HepG2 (cell line): ENCODE measurements at regions not wholly inside any gene's neighbourhood (a gene's known extent, or its start where the extent isn't known, plus 50 kb on each side); places are given as distances from the start of the nearest gene placed in this dataset.

ENCODE experiments used
- ATAC-seq: fragments of 200-7000 bp; cut with Tn5 transposase; 3 replicates; pipeline ENCODE4 v1.9.1; 2020; ENCODE audit warnings: mild to moderate bottlenecking, moderate library complexity
- BruUV-seq: library from RNA; stranded (reverse); fragments of 400-500 nt; replicated peaks from 2 replicates; lab custom pipeline; 2021; lab: Mats Ljungman, UMichigan
- CTCF ChIA-PET: fragments of 300-600 bp; formaldehyde crosslinking; extraction: SDS; loops from one replicate; lab custom pipeline; 2021; ENCODE audit warnings: low total read pairs, inconsistent platforms, low intra/inter-chr PET ratio; lab: Yijun Ruan, JAX
- POLR2A ChIA-PET: fragments of 350-600 bp; sonication (Branson Sonifier 250); formaldehyde crosslinking; loops from one replicate; lab custom pipeline; 2020; ENCODE audit warnings: antibody characterized with exemption, inconsistent platforms; lab: Yijun Ruan, JAX
- DNase-seq: peaks from one replicate; pipeline ENCODE4 v3.0.0-alpha.2; 2015; ENCODE audit warnings: low spot score
- FAIRE-seq: peaks from 3 replicates; lab custom pipeline; 2011; peaks lifted over from hg19 to GRCh38; lab: Jason Lieb, UNC
- H2AFZ ChIP-seq: one replicate; pipeline ENCODE4 v1.6.1; 2011; ENCODE audit warnings: low read length, inconsistent platforms
- H3K27ac ChIP-seq: fragments of 300-600 bp; 3 replicates; pipeline ENCODE4 v1.8.0; 2011; ENCODE audit warnings: mixed run types, mild to moderate bottlenecking, mixed read lengths, low read length, inconsistent platforms; ENCODE audit not compliant: insufficient read depth; ENCODE audit errors: extremely low read length
- H3K27me3 ChIP-seq, 2 experiments: fragments of 200-600 bp in 1 of 2; 2 replicates in 1 of 2; 3 replicates in 1 of 2; pipeline versions ENCODE4 v1.6.0 to v1.8.0; 2011; ENCODE audit warnings: low read length in 2 of 2, mild to moderate bottlenecking in 2 of 2, moderate library complexity in 2 of 2, inconsistent platforms in 1 of 2; ENCODE audit not compliant: insufficient read depth in 2 of 2, control insufficient read depth in 1 of 2
- H3K36me3 ChIP-seq, 2 experiments: fragments of 200-600 bp in 1 of 2; replicated peaks in 1 of 2; 2 replicates in 1 of 2; 3 replicates in 1 of 2; pipeline versions ENCODE4 v1.5.1 to v1.8.0; 2011; ENCODE audit warnings: low read length in 2 of 2, inconsistent platforms in 1 of 2; ENCODE audit not compliant: insufficient read depth in 2 of 2, control insufficient read depth in 1 of 2
- H3K4me1 ChIP-seq: 2 replicates; pipeline ENCODE4 v1.5.1; 2012; ENCODE audit warnings: low read length, inconsistent platforms; ENCODE audit not compliant: insufficient read depth
- H3K4me2 ChIP-seq: 2 replicates; pipeline ENCODE4 v1.6.0; 2011; ENCODE audit warnings: low read depth, low read length, inconsistent platforms
- H3K4me3 ChIP-seq, 3 experiments: fragments of 200-600 bp in 1 of 3; sonication (generic), shearing (Covaris generic) in 1 of 3; replicated peaks in 1 of 3; 2 replicates each; pipeline ENCODE4 v1.5.1; 2011 to 2016; ENCODE audit warnings: low read length in 3 of 3, inconsistent platforms in 2 of 3, low read depth in 2 of 3, mild to moderate bottlenecking in 2 of 3, control low read depth in 1 of 3, mixed read lengths in 1 of 3; ENCODE audit not compliant: insufficient read depth in 1 of 3
- H3K79me2 ChIP-seq: one replicate; pipeline ENCODE4 v1.6.1; 2011; ENCODE audit warnings: low read length, inconsistent platforms; ENCODE audit not compliant: insufficient read depth
- H3K9ac ChIP-seq: 2 replicates; pipeline ENCODE4 v1.6.0; 2011; ENCODE audit warnings: mild to moderate bottlenecking, low read depth, low read length, inconsistent platforms; ENCODE audit not compliant: insufficient read depth
- H3K9me3 ChIP-seq: 2 replicates; pipeline ENCODE4 v1.5.1; 2012; ENCODE audit warnings: mild to moderate bottlenecking, low read length
- H4K20me1 ChIP-seq: 2 replicates; pipeline ENCODE4 v1.6.0; 2011; ENCODE audit warnings: inconsistent platforms, mild to moderate bottlenecking, low read length, moderate library complexity; ENCODE audit not compliant: insufficient read depth
- ATF7-NPFF ChIP-seq: sonication (generic); formaldehyde crosslinking; IDR thresholded peaks from 2 replicates; pipeline ENCODE4 v1.8.1; 2023; ENCODE audit warnings: mild to moderate bottlenecking, low read depth, missing genetic modification reagents, moderate library complexity
- FOXK2 ChIP-seq: fragments of 450-650 bp; IDR thresholded peaks from 2 replicates; pipeline ENCODE4 v1.6.1; 2016
- HOXA7 ChIP-seq: sonication (generic); formaldehyde crosslinking; IDR thresholded peaks from 2 replicates; pipeline ENCODE4 v1.8.1; 2022; ENCODE audit warnings: mild to moderate bottlenecking, missing genetic modification reagents, moderate library complexity
- KMT2B ChIP-seq: IDR thresholded peaks from 2 replicates; pipeline ENCODE4 v1.6.1; 2016; ENCODE audit warnings: missing genetic modification reagents, missing compliant biosample characterization
- MTF1 ChIP-seq: sonication (generic); formaldehyde crosslinking; IDR thresholded peaks from 2 replicates; pipeline ENCODE4 v1.5.0; 2020; ENCODE audit warnings: missing genetic modification reagents
- ZNF281 ChIP-seq: sonication (generic); formaldehyde crosslinking; IDR thresholded peaks from 2 replicates; pipeline ENCODE4 v1.4.0; 2020; ENCODE audit warnings: missing genetic modification reagents, borderline replicate concordance
- ZNF3 ChIP-seq: IDR thresholded peaks from 2 replicates; pipeline ENCODE4 v1.7.0; 2017; ENCODE audit warnings: inconsistent platforms
- ZNF737 ChIP-seq: sonication (generic); formaldehyde crosslinking; IDR thresholded peaks from 2 replicates; pipeline ENCODE4 v1.5.0; 2020; ENCODE audit warnings: missing genetic modification reagents, mild to moderate bottlenecking, borderline replicate concordance
- WGBS: methylation state at CpG from one replicate; pipeline ENCODE4 v1.1.6; 2017; ENCODE audit warnings: low lambda C conversion rate; 5-methylcytosine and 5-hydroxymethylcytosine counted together
- in situ Hi-C: cut with HindIII; loops from 2 replicates; pipeline ENCODE4 v1.10.0; 2017; ENCODE audit warnings: low pct_unique_long_range_greater_than_20kb; ENCODE audit not compliant: extremely low pct_ligation_motif_present
- intact Hi-C: fragments of 100-400 bp; cut with micrococcal nuclease; formaldehyde crosslinking; loops from one replicate; pipeline ENCODE4 v1.10.0; 2022; ENCODE audit not compliant: unreplicated experiment
- TF ChIP-seq, protein P1 (sequence below): sonication (generic); formaldehyde crosslinking; IDR thresholded peaks from 2 replicates; pipeline ENCODE4 v1.4.0; 2020; ENCODE audit warnings: missing genetic modification reagents, borderline replicate concordance

DNA sequence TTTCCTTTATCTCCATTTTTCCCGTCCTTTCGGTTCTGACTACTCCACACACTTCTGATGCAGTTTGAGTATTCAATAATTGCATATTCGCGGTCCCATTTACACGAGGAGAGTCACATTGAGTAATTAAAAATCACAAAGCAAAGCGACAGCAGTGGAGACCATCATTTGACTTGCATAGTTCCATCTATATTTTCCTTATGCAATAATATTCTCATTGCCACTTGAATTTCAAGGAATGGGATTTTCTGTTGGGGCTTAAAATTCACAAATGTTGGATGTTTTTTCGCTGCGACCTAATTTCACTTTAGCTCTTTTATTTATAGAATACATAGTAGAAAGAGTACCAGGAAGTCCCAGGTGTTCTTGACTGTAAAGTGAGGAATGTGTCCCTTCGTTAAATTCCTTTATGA, 186.8 kb downstream of the ZEB2 start:
- ATAC-seq (no peak), FAIRE-seq (no peak), DNase-seq (no peak)
- Histone ChIP-seq H3K9ac (no peak overlapping the region; the same call in 1 of the 2 replicates), H3K4me2 (peak overlapping the region; percentile 97), H3K27ac (no peak overlapping the region), H3K27me3 (peaks cover 0 to 7% of the 10 kb centered on the region in 2 experiments; a peak in 1 of 5 replicates), H3K4me3 (peak overlapping the region; percentile 43 to 84 (median 58)), H3K36me3 (no peaks in the 10 kb centered on the region; a peak in 1 of 5 replicates), H3K79me2 (no peaks in the 10 kb centered on the region), H3K9me3 (no peaks in the 10 kb centered on the region), H2AFZ (peak overlapping the region; percentile 93), H3K4me1 (peaks cover 23% of the 10 kb centered on the region), H4K20me1 (no peaks in the 10 kb centered on the region)
- ChIA-PET POLR2A (interaction anchor here (1.6 kb wide), 1 partner anchor 12 kb away, joined by 4 read pairs; no protein-coding TSS in a partner anchor), CTCF (no interaction called here)
- TF ChIP-seq, protein P1, sequence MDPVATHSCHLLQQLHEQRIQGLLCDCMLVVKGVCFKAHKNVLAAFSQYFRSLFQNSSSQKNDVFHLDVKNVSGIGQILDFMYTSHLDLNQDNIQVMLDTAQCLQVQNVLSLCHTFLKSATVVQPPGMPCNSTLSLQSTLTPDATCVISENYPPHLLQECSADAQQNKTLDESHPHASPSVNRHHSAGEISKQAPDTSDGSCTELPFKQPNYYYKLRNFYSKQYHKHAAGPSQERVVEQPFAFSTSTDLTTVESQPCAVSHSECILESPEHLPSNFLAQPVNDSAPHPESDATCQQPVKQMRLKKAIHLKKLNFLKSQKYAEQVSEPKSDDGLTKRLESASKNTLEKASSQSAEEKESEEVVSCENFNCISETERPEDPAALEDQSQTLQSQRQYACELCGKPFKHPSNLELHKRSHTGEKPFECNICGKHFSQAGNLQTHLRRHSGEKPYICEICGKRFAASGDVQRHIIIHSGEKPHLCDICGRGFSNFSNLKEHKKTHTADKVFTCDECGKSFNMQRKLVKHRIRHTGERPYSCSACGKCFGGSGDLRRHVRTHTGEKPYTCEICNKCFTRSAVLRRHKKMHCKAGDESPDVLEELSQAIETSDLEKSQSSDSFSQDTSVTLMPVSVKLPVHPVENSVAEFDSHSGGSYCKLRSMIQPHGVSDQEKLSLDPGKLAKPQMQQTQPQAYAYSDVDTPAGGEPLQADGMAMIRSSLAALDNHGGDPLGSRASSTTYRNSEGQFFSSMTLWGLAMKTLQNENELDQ (CRISPR knock-in tag) = no peak
- 0 out of 2 replicates have a peak, but pooled peaks have one; percentile 2 for TF ChIP-seq HOXA7
- no TSS peak for BruUV-seq
- WGBS = 70% methylated on average over 9 of the region's 9 CpGs
- in situ Hi-C loops (no loop called here), intact Hi-C loops (no loop called here)

DNA sequence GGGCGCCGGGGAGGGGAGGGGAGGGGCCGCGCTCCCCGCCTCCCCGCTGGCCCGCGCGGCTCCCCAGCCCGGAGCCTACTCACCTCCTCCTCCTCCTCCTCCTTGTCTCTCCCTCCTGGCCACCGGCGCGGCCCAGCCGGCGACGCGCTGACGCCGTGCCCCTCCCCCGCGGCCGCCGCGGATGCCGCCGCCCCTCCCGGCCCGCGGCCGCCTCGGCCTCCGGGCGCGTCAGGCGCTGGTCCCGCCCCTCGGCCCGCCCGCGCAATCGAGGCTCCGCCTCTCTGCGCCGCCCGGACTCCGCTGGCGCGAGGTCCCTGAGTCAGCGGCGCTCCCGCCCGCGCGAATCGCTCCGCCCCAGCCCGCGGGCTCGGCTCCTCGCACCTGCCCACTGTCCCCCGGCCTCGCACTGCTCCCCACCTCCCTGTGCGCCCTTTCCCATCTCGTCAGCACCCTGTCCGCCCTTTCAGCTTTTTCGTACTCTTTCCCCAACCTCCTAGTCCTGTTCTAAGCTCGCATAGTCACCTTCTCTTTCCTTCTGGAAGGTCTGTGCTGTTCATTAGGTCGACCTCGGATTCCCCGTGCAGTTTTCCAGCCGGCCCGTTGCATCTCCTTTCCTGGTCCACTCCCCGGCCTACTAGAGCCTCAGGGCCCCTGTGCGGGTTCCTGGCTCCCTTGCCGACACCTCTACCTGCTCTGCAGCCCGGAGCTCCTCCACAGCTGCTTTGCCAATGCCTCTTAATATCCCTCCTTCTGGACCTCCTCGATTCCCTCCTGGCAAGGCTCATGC, 187.4 kb downstream of the ZEB2 start:
- WGBS = 3% methylated on average over 45 of the region's 77 CpGs
- peak overlapping the region; percentile 73 for H3K9ac ChIP-seq
- peak; percentile 36; the same call in 1 of the 2 replicates for TF ChIP-seq ATF7-NPFF (CRISPR knock-in tag)
- no peak for TF ChIP-seq ZNF737
- TF ChIP-seq MTF1 (CRISPR knock-in tag) = no peak
- no peak; the same call in 1 of the 2 replicates for TF ChIP-seq ZNF281 (CRISPR knock-in tag)
- TF ChIP-seq ZNF3 (CRISPR knock-in tag) = no peak
- TF ChIP-seq KMT2B (CRISPR knock-in tag) = no peak
- TF ChIP-seq FOXK2 = no peak

More for the DNA sequence above, 187.4 kb downstream of the ZEB2 start:
- no peak for FAIRE-seq
- Histone ChIP-seq H3K79me2 (no peaks in the 10 kb centered on the region), H3K4me1 (peaks cover 23% of the 10 kb centered on the region), H3K36me3 (no peaks in the 10 kb centered on the region; a peak in 1 of 5 replicates), H3K27ac (peak overlapping the region; percentile 15), H3K4me2 (peak overlapping the region; percentile 97), H3K27me3 (peaks cover 0 to 7% of the 10 kb centered on the region in 2 experiments; a peak in 1 of 5 replicates), H2AFZ (peak overlapping the region; percentile 93), H4K20me1 (no peaks in the 10 kb centered on the region), H3K4me3 (peak overlapping the region; percentile 65 to 84 (median 75)), H3K9me3 (no peaks in the 10 kb centered on the region)
- CTCF ChIA-PET = no interaction called here
- peak; percentile 72 for DNase-seq
- in situ Hi-C loops = no loop called here
- BruUV-seq = no TSS peak
- peak; percentile 94 for ATAC-seq
- intact Hi-C loops = no loop called here
- POLR2A ChIA-PET = interaction anchor here (1.6 kb wide), 1 partner anchor 11 kb away, joined by 4 read pairs; no protein-coding TSS in a partner anchor
